NCI-H1048 (cell line): ENCODE measurements at regions not wholly inside any gene's neighbourhood (a gene's known extent, or its start where the extent isn't known, plus 50 kb on each side); places are given as distances from the start of the nearest gene placed in this dataset.

Experiments
- DNase-seq: peaks from one replicate; lab custom pipeline; 2025; lab: John Stamatoyannopoulos, UW

DNA sequence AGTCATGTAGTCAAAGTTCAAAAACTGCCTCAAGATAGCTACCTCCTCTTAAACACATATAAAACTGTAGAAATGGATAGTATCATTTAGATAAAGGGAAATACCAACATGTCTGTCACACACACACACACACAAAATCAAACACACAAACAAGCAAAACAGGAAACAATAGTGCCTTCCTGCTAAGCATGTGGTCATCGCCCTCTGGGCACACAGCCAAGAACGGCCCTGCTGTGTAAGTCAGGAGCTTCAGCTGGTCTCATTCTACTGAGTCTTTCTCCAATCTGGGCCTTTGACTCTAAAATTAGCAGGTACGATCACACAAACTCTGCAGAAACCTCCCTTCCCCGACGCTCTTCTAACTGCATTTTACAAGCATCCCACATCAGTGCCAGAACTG lies 272.2 kb upstream of the CHRNA7 start:
- no peak for DNase-seq

GRCh38 chr15:31768055-31768454 lies 262.3 kb upstream of the CHRNA7 start:
- no peak for DNase-seq

DNA sequence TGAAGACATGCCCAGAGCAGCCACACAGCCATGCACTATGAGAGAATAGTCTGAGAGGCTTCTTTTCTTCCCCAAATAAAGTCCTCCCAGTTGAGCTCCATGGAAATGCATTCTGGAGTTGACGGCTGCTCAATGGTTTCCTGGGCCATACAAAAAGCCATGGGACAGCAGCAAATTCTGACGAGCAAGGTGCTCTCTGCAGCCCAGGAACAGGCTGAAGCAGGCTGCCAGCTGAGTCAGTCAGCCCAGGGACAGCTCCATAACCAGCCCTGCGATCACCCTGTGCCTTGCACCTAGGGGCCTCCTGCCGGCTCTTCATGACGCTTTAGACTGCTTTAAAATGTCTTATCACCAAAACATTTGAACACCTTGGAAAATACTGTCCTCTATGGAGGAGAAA lies 256.3 kb upstream of the CHRNA7 start:
- DNase-seq: no peak

DNA sequence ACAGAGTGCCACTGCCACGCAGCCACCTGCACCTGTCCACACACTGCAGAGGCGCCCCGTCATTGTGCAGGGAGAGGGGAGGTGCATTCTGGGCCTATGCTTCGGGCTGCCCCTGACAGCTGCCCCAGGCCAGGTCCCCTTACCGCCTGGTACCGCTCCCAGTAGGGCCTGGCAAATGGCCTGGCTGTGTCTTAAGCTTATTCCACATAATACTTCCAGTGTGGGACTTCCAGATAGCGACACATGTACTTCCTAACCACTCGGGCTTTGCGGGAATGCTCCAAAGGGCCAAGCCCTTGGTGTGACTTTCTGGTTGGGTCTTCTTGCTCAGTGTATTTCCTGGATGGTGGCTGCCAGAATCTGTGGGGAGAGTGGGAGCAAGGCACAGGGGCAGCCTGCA lies 254.3 kb upstream of the CHRNA7 start:
- DNase-seq: no peak

DNA sequence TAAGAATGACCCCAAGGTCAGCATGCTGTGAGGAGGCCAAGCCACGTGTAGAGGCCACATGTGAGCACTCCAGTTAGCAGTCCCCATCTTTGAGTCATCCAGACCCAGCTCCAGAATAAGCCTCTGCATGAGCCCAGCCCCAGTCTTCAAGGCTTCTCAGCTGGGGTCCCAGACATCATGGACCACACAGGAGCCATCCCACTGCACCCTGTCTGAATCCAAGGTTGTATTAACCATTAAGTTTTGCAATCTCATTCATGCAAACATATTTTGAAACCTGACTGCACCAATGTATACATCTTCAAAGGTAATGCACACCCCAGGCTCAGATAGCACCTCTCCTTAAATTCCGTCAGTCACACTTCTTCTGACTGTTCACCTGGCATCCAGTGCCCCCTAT lies 249.1 kb upstream of the CHRNA7 start:
- no peak for DNase-seq

DNA sequence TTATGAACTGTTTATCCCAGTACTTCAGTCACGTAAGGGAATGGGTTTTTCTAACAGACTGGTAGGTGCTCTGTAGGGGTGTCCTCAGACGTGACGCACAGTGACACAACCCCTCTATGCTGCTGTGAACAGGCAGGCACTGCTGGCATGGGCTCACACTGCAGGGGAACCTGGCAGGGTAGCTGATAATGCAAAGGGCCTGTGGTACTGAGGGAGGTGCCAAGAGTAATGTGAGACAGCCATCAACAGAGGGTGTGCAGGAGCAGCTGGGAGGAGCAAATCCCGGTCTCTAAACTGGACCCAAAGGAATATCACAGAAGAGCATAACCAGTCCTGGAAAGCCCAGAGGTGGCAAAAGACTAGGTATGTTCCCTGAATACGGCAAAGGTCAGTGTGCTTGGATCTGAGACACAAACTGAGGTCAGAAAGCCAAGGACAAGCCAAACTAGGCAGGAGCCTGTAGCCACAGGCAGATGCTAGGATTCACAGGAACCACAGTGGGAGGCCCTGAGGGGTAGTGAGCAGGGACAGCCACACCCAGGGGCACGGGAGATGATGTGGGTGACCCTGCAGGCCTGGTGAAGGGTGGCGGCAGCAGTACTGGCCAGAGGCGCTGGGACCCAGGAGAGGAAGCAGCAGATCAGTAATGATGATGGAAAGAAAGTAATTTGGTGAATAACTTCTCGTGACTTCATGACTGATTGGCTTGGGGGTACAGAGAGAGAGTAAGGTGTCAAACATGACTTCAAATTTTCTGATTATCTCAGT lies 248.1 kb upstream of the CHRNA7 start:
- DNase-seq: no peak

- no peak for DNase-seq
Measured at GRCh38 chr15:31782951-31783350, 247.4 kb upstream of the CHRNA7 start.

DNA sequence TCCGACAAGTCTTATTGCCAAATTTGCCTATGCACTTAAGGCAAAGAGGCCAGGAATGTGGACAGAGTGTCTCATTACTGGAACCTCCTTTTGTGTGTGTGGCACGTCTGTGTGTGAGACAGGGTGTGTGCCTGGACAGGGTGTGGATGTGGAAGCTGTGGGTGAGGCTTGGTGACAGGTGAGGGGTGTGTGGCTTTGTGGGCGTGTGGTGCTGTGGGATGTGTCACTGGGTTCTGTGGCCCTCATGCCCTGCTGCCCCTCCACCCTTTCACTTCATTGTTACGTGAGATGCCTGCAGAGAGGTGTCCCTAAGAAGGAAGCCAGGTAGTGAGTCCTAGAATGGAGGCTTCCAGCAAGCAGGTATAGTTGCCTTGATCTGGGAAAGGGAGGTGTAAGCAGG lies 244.0 kb upstream of the CHRNA7 start:
- no peak for DNase-seq

GRCh38 chr15:31788104-31788503 lies 242.2 kb upstream of the CHRNA7 start:
- no peak for DNase-seq

DNA sequence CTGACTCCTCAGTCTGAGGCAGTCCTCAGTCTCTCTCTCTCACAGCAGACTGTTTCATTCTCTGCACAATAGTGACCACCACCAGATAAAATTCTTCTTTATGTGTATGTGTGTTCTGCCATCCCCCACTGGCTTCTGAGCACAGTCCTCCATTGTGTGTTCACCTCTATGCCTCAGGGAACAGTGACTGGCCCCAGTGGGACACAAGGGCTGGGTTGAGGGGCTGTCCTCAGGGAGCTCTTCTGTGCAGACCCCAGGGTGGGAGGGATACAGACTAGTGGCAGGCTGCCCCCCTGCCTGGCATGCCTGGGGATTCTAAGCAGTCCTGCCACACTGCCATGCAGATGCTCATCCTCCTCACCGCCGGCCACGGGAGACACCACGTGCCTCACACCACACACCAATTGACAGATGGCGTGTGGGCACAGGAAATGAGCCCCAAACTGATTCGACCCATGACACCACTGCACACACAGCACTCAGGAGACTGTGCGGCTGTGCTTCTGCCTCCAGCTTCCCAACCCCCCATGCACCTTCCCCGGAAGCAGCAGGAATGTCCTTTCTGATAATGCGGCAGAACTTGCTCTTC lies 237.6 kb upstream of the CHRNA7 start:
- DNase-seq: no peak

DNA sequence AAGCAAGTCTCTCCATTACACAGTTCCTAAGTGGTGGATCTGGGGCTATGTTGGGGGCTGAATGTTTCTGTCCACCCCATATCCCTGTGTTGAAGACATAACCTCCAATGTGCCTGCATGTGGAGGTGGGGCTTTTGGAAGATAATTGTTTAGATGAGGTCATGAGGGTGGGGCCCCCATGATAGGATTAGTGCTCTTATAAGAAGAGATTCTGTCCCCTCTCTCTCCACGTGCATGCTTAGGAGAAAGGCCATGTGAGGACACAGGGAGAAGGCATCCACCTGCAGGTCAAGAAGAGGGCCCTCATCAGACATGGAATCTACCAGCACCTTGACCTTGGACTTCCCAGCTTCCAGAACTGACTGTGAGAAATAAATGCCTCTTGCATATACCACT lies 231.0 kb upstream of the CHRNA7 start:
- no peak for DNase-seq

DNA sequence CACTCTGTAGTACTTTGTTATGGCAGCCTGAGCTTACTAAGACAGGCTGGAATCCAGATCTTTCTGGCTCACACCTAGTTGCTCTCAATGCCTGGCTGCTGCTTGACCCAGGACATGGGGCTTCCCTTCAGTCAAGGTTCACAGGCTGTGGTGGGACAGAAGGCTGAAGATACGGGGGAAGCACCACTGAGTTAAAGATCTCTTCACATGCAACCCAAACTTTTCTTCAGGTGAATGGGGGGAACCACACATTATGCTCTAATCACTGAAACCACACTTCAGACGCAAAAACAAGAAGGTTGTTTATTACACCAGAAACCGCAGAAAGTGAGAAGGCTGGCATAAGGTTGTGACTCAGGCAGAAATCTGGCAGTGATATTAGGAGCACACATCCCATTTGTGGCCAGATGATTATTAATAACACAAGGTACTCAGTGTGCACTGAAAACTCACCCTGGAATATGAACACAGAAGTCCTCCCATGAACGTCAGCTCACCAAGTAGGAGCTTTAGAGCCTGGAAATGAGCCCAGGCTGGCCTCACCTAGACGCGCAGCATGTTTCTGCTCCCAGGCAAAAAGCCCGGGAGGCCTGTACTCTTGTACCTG lies 230.5 kb upstream of the CHRNA7 start:
- no peak for DNase-seq

GRCh38 chr15:31801152-31801551 lies 229.2 kb upstream of the CHRNA7 start:
- no peak for DNase-seq

DNA sequence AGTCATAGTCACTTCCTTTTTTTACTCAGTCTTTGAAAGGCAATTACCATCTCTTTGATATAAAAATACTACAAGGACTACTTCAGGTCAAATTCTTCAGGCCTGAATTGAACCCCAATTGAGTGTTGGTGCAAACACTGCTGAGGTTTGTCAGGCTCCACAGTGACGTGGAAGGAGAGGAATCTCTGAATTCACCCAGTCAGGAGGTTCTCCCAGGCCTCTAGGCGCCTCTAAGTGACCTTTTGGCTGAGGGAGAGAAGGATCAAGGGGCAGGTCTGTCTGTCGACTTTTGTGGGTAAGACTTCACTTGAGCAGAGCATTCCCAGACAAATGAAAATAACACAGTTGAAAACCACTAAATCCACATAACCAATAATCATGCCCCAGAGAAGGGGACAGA lies 227.6 kb upstream of the CHRNA7 start:
- DNase-seq: no peak

- no peak for DNase-seq
Measured at GRCh38 chr15:31803388-31803884, 226.9 kb upstream of the CHRNA7 start.

DNA sequence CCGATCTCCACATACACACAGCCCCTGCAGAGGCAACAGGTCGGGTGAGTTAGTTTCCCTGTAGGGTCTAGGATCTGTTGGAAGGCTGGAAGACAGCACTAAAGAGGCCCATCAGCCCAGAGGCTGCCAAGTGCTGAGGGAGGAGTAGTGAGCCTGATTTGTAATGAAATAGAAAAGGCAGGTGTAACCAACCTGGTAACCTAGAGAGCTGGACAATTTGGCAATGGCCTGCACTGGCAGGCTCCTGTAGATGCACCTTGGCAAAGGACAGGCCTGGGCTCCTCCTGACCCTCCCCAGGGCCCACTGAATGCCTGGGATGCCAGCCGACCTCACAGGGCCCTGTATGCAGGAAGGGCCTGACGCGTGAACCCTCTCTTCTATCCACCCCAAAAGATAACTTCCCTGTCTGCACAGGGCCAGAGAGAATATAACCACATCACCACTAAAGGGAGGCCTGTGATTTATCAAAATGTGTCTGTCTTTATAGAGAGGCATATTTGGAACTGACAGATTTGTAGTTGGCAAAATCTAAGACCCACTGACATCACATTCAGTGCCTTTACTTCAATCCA lies 225.1 kb upstream of the CHRNA7 start:
- DNase-seq: no peak

DNA sequence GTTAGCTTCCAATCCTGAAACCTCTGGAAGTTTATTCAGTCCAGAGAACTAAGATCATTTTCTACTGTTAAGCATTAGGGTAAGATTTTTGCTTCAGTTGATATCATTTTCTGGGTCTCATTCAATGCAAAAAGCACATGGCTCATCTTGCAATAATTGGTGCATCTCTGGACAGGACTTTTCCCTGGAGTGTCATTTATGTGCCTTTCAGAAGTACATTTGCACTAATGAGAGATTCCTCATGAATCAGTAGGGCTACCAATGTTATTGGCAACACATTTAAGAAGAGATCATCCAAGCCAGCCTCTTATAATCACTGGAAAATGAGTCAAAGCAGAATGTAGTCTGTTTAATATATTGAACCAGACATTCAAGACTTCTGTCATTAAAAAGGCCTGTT lies 224.2 kb upstream of the CHRNA7 start:
- DNase-seq: no peak

DNA sequence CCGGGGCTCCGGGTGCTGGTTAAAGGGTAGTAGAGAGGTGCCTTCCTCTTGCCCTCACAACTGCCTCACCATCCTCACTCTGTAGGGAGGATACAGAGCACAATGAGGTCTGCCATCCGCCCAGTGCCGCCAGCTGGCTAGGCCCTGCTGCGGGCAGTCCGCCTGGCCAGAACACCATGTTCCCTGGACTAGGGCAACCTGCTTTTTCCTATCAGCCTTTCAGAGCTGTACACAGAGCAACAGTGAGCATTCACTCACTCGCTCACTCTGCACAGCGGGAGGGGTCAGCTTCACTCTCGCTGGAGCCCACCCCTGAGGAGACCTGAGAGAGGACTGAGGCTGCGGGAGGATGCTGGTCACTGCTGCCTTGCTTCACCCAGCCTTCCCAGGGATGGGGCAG lies 218.7 kb upstream of the CHRNA7 start:
- DNase-seq: no peak

GRCh38 chr15:31814082-31814481 lies 216.2 kb upstream of the CHRNA7 start:
- no peak for DNase-seq

- DNase-seq: no peak
Measured at GRCh38 chr15:31815411-31816155, 214.7 kb upstream of the CHRNA7 start.

DNA sequence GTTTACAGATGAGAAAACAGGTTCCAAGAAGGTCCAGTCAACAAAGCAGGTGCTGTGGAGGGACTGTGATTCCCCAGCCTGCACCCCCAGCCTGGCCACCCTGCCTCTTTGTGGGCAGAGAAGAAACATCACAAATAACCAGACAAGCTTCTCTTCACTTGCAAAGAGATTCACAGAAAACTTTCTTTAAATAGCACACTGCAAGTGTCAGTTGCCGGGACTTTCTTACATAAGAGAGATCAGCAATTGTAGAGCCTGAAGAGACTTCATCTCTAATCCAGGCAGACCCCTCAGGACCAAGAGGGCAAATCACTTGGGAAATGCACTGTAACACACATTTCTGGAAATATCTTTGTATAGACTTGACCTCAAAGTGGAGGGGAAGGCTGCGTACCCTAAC lies 207.9 kb upstream of the CHRNA7 start:
- no peak for DNase-seq

- no peak for DNase-seq
Measured at GRCh38 chr15:31824024-31824423, 206.3 kb upstream of the CHRNA7 start.
